ENCODE measurements at regions not wholly inside any gene's neighbourhood (a gene's known extent, or its start where the extent isn't known, plus 50 kb on each side); places are given as distances from the start of the nearest gene placed in this dataset.

DNA sequence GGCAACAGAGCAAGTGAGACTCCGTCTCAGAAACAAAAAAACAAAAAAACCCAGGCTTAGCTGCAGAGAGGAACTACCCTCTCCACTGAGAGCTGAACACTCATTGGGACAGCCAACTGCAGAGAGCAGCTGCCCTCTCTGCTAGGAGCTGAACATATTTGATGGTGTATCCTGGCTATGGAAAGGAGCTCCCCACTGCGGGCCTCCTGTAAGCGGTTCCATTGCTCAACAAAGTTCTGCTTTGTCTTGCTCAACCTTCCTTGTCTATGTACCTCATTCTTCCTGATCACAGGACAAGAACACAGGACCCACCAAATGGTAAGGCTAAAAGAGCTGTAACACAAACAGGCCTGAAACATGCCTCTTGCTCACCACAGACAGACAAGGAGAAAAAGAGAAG lies 246.3 kb upstream of the LRRTM4 start:
- no peak overlapping the region for H3K27ac Mint-ChIP-seq
- Histone ChIP-seq H3K14ac (ENCODE audit: insufficient read depth, low read length) (no peak overlapping the region), H3K56ac (ENCODE audit: insufficient read length, low read depth, low read length) (no peak overlapping the region)

More for the DNA sequence above, 246.3 kb upstream of the LRRTM4 start:
- H2BK15ac ChIP-seq (ENCODE audit: low read depth, low read length) = no peak overlapping the region
- H2BK20ac ChIP-seq (ENCODE audit: low read depth, low read length, poor library complexity, severe bottlenecking) = no peak overlapping the region
- H2BK120ac ChIP-seq (ENCODE audit: low read depth, low read length, poor library complexity, severe bottlenecking) = no peak overlapping the region
- no peaks in the 10 kb centered on the region for H3K23me2 ChIP-seq (ENCODE audit: insufficient read length, low read depth, low read length, poor library complexity, severe bottlenecking)
- Mint-ChIP-seq H3K27me3 (ENCODE audit: low read depth) (no peaks in the 10 kb centered on the region), H3K36me3 (ENCODE audit: insufficient read depth in 1 of 3, low read depth in 3 of 3) (peaks cover 6 to 14% (median 13%) of the 10 kb centered on the region in 3 experiments), H3K9me3 (peaks cover 12 to 23% of the 10 kb centered on the region in 2 experiments), H3K4me3 (no peak overlapping the region), H3K4me1 (no peaks in the 10 kb centered on the region)
- H3T11ph ChIP-seq (ENCODE audit: low read length) = no peak overlapping the region
- no peak overlapping the region for H3K18ac ChIP-seq (ENCODE audit: insufficient read length, low read depth, low read length)
- H4K8ac ChIP-seq (replicated peaks; ENCODE audit: insufficient read length, low read depth, low read length) = no peak overlapping the region
- H3K27ac ChIP-seq (ENCODE audit: insufficient read length, low read depth, low read length) = no peak overlapping the region
- WGBS (ENCODE audit: extremely low coverage, insufficient read length, low lambda C conversion rate) = no CpG with 5 or more reads among the region's 3 CpGs
- no peak overlapping the region for H4K91ac ChIP-seq (ENCODE audit: insufficient read length, low read depth, low read length)
- H2BK5ac ChIP-seq (ENCODE audit: insufficient read length, low read length) = no peak overlapping the region
- no peaks in the 10 kb centered on the region for H3K79me2 ChIP-seq (ENCODE audit: insufficient read depth, low read length)
- H3K79me1 ChIP-seq (ENCODE audit: insufficient read depth, low read depth, low read length, poor library complexity, severe bottlenecking) = no peaks in the 10 kb centered on the region
- no peak overlapping the region for H2AFZ ChIP-seq (ENCODE audit: low read length)
- no peaks in the 10 kb centered on the region for H3K27me3 ChIP-seq (ENCODE audit: insufficient read depth, low read length)
- H2BK12ac ChIP-seq (ENCODE audit: insufficient read length, low read depth, low read length) = no peak overlapping the region
- no peaks in the 10 kb centered on the region for H3K4me1 ChIP-seq (ENCODE audit: insufficient read depth, low read length)
- H3K4me2 ChIP-seq (ENCODE audit: insufficient read depth, insufficient read length, low read length) = no peak overlapping the region
- no peak for DNase-seq
- H3K9me3 ChIP-seq (ENCODE audit: control insufficient read depth, low read depth, low read length) = no peaks in the 10 kb centered on the region
- H4K5ac ChIP-seq (ENCODE audit: insufficient read length, low read depth, low read length) = no peak overlapping the region
- no peak overlapping the region for H3K4ac ChIP-seq (ENCODE audit: low read depth, low read length)
- H3K23ac ChIP-seq (ENCODE audit: insufficient read length, low read depth, low read length) = no peak overlapping the region
- H2AK5ac ChIP-seq (ENCODE audit: insufficient read length, low read length) = no peak overlapping the region
- H4K20me1 ChIP-seq (ENCODE audit: control insufficient read depth, insufficient read depth, insufficient read length) = no peaks in the 10 kb centered on the region
- H3K9ac ChIP-seq (ENCODE audit: extremely low read depth, insufficient read length, low read length) = no peak overlapping the region
- TF ChIP-seq, protein P1, sequence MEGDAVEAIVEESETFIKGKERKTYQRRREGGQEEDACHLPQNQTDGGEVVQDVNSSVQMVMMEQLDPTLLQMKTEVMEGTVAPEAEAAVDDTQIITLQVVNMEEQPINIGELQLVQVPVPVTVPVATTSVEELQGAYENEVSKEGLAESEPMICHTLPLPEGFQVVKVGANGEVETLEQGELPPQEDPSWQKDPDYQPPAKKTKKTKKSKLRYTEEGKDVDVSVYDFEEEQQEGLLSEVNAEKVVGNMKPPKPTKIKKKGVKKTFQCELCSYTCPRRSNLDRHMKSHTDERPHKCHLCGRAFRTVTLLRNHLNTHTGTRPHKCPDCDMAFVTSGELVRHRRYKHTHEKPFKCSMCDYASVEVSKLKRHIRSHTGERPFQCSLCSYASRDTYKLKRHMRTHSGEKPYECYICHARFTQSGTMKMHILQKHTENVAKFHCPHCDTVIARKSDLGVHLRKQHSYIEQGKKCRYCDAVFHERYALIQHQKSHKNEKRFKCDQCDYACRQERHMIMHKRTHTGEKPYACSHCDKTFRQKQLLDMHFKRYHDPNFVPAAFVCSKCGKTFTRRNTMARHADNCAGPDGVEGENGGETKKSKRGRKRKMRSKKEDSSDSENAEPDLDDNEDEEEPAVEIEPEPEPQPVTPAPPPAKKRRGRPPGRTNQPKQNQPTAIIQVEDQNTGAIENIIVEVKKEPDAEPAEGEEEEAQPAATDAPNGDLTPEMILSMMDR (conservative IDR thresholded peaks at IDR 0.05) = no peak

All from H9 (cell line).